ENCODE measurements at regions not wholly inside any gene's neighbourhood (a gene's known extent, or its start where the extent isn't known, plus 50 kb on each side); places are given as distances from the start of the nearest gene placed in this dataset.

DNA sequence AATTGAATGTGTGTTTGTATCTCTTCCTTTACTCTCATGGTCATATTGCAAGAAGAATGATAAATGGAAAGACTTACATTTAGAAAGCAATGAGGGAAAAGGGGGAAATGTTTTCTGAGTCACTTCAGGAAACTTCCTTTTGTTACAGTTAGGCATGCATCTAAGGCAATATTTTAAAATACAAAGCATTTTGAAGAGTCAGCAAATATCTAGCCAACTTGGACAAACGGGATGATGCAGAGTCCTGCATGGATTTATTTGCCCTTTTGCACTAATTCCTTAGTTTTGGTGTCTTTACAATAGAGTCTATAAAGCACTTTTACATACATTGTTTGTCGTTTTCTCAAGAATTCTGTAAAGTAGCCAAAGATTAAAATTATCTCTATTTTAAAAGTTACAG lies 286.2 kb upstream of the UBE2E2 start:
- H3K4me3 Mint-ChIP-seq = no peak overlapping the region
- no peaks in the 10 kb centered on the region for H3K36me3 Mint-ChIP-seq (ENCODE audit: low read depth)
- H3K27me3 Mint-ChIP-seq = no peaks in the 10 kb centered on the region
- H3K4me1 Mint-ChIP-seq (ENCODE audit: low read depth) = no peaks in the 10 kb centered on the region
- no peaks in the 10 kb centered on the region for H3K9me3 Mint-ChIP-seq
- no peak overlapping the region for H3K27ac Mint-ChIP-seq

DNA sequence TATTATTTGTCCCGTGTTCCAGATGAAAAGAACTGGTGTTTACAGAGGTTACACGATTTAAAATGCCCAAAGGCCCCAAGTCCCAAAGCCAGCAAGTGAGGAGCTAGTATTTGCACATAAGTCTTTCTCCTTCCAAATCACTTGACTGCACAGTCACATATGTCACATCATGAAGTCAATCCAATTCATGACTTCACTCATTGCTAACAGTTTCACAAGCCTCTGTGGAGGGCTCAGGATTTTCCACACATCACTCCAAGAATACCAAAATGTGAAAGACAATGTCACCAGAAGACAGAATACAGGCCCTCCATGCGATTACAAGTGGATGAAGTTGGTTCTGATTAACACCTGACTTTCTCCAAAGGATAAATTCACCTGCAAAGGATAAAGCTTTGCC lies 283.1 kb upstream of the UBE2E2 start:
- Mint-ChIP-seq H3K4me3 (no peak overlapping the region), H3K27me3 (no peaks in the 10 kb centered on the region), H3K4me1 (ENCODE audit: low read depth) (no peaks in the 10 kb centered on the region), H3K27ac (no peak overlapping the region), H3K36me3 (ENCODE audit: low read depth) (no peaks in the 10 kb centered on the region), H3K9me3 (no peaks in the 10 kb centered on the region)

DNA sequence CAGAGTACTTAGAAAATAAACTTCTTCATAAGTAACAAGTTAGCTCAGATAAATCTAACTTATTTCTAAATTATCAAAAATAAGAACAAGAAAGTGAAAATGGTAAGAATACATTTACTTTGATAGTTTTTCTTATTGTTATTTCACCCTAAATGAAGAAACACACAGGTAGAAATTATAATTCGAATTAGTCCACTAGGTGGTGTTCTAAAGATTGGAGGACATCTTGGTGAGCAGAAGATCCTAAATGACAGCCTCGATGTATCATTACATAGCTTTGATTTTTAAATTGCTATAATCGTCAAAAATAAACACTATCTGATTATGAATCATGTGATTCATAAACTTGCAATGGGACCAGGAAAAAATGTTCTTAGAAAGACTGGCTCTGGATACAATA lies 280.8 kb upstream of the UBE2E2 start:
- no peaks in the 10 kb centered on the region for H3K4me1 Mint-ChIP-seq (ENCODE audit: low read depth)
- no peaks in the 10 kb centered on the region for H3K27me3 Mint-ChIP-seq
- no peak overlapping the region for H3K27ac Mint-ChIP-seq
- no peaks in the 10 kb centered on the region for H3K36me3 Mint-ChIP-seq (ENCODE audit: low read depth)
- no peaks in the 10 kb centered on the region for H3K9me3 Mint-ChIP-seq
- H3K4me3 Mint-ChIP-seq = no peak overlapping the region

DNA sequence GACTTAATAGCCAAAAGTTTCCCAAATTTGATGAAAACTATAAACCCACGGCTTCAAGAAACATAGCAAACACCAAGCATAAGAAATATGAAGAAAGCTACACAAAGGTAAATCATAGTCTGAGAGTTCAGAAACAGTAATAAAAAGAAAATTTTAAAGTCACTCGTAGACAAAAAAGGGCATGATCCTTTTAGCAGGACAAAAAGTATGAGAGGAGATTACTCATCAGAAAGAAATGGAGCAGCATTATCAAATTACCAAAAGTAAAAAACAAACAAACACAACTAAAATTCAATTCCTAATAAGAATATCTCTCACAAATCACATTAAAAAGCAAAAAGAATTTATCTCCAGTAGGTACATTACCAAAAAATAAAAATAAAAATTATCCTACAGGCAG lies 279.4 kb upstream of the UBE2E2 start:
- Mint-ChIP-seq H3K27me3 (no peaks in the 10 kb centered on the region), H3K36me3 (ENCODE audit: low read depth) (no peaks in the 10 kb centered on the region), H3K4me1 (ENCODE audit: low read depth) (no peaks in the 10 kb centered on the region), H3K4me3 (no peak overlapping the region), H3K9me3 (no peaks in the 10 kb centered on the region), H3K27ac (no peak overlapping the region)

DNA sequence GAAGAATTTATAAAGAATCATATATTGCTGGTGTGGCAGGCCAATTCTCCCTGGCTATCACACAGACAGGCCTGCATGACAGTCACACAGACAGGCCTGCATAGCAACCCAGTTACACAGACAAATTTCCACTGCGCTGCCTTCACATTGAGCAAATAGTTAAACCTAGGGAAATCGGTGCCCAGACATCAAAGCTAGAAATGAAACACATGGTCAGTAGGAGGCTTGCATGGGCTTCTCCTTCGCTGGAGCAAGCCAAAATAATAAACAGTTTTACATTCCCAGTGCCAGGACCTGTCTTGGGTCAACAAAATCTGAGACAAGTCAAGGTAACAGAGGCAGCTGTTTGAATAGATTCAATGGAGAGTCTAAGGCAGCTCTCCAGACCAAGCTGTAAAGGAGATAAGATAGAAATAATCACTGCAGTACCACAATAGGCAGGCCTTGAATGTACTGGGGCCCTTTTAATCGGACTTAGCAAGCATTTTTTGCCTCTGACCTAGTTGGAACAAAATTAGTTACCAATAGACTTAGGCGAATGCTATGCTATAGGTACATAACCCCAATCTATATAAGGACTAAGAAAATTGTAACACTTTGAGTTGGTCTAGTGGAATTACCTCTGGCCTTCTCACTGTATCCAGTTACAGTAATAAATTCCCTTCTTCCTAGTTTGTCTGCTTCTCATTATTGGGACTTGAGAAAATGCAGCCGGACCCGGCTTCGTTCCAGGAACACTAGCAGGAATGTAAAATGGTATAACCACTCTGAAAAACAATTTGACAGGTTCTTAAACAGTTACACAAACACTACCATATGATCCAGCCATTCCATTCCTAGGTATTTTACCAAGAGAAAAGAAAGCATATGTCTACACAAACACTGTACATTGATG lies 274.7 kb upstream of the UBE2E2 start:
- H3K9me3 Mint-ChIP-seq = no peaks in the 10 kb centered on the region
- no peak overlapping the region for H3K27ac Mint-ChIP-seq
- no peaks in the 10 kb centered on the region for H3K36me3 Mint-ChIP-seq (ENCODE audit: low read depth)
- H3K27me3 Mint-ChIP-seq = no peaks in the 10 kb centered on the region
- no peak overlapping the region for H3K4me3 Mint-ChIP-seq
- no peaks in the 10 kb centered on the region for H3K4me1 Mint-ChIP-seq (ENCODE audit: low read depth)

DNA sequence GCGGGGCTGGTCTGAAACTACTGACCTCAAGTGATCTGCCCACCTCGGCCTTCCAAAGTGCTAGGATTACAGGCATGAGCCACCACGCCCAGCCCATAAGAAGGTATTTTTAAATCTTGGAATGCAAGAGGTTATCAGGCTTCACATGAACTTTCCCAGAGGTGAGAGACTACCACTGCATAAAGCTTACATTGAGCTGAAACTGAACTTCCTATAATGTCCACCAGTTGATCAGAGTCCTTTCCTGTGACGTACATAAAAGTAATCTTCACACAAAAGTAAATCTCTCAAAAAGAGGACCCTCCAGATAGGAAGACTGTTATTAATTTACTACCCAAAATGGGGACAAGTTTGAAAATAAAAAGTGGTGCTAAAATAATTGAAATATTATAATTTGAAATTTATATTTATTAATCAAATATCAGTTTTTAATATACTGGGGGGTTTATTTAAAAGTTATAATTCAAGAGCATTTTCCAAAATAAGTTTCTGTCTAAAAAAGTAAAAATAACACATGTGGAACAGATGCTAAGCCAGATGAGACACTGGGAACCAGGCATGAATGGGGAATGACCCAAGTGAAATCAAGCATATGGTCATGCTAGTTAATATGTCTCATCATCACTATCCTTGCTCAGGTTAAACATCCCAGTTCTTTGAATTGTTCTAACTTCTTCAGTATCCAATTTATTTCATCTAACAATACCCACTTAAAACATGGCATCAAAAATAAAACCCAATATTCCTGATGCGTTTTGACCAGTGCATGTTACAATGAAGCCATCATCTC lies 269.9 kb upstream of the UBE2E2 start:
- Mint-ChIP-seq H3K27me3 (no peaks in the 10 kb centered on the region), H3K9me3 (no peaks in the 10 kb centered on the region), H3K36me3 (ENCODE audit: low read depth) (no peaks in the 10 kb centered on the region), H3K27ac (no peak overlapping the region), H3K4me1 (ENCODE audit: low read depth) (no peaks in the 10 kb centered on the region), H3K4me3 (no peak overlapping the region)

DNA sequence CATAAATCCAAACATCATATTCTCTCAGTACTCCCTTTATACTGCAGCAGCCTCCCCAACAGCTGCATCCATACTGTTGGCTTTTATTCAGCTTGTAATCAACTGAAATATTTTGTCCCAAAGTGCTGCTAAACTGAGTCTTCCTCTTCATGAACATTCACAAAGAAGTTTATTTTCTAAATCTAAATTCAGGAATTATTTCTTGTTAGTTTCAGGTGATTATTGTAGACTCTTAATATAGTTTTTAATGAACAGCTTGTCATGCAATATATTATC lies 269.3 kb upstream of the UBE2E2 start:
- Mint-ChIP-seq H3K36me3 (ENCODE audit: low read depth) (no peaks in the 10 kb centered on the region), H3K9me3 (no peaks in the 10 kb centered on the region), H3K4me1 (ENCODE audit: low read depth) (no peaks in the 10 kb centered on the region), H3K27me3 (no peaks in the 10 kb centered on the region), H3K4me3 (no peak overlapping the region), H3K27ac (no peak overlapping the region)

DNA sequence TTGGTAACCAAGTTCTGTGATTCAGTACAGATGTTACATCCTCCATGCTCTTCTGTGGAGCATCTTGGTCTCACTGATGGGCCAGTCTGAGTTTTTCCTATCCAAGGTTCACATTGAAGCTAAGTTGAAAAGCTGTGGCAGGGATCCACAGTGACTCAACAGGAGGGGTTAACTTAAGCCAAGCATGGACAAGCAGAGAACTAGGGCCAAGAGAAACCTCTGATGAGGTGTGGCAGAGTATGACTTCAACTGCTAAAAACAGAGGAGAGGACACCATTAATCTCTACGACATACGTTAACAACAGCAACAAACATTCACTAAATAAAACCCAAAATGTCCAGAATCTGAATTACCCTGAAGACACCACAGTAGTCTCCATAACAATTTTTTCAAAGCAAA lies 268.1 kb upstream of the UBE2E2 start:
- no peak overlapping the region for H3K4me3 Mint-ChIP-seq
- H3K36me3 Mint-ChIP-seq (ENCODE audit: low read depth) = no peaks in the 10 kb centered on the region
- H3K4me1 Mint-ChIP-seq (ENCODE audit: low read depth) = no peaks in the 10 kb centered on the region
- no peak overlapping the region for H3K27ac Mint-ChIP-seq
- no peaks in the 10 kb centered on the region for H3K9me3 Mint-ChIP-seq
- H3K27me3 Mint-ChIP-seq = no peaks in the 10 kb centered on the region

DNA sequence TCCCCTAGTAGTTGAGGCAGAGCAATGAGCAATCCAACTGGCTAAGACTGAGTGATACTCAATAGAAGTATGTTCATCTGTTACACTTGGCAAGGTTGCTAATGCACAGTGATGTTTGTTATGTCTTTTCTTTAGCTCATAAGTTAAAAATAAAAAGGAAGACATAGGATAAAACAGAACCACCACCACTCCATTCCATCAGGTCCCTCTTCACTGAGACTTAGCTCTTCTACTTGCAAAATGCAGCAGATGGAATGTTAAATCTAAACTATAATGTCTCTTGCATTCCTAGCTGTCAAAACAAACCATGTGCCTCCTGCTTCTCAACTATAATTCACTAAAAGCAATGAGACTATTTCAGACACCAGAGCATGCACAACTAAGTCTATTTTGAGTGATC lies 265.6 kb upstream of the UBE2E2 start:
- no peaks in the 10 kb centered on the region for H3K9me3 Mint-ChIP-seq
- no peak overlapping the region for H3K27ac Mint-ChIP-seq
- no peak overlapping the region for H3K4me3 Mint-ChIP-seq
- H3K4me1 Mint-ChIP-seq (ENCODE audit: low read depth) = no peaks in the 10 kb centered on the region
- no peaks in the 10 kb centered on the region for H3K36me3 Mint-ChIP-seq (ENCODE audit: low read depth)
- H3K27me3 Mint-ChIP-seq = no peaks in the 10 kb centered on the region

DNA sequence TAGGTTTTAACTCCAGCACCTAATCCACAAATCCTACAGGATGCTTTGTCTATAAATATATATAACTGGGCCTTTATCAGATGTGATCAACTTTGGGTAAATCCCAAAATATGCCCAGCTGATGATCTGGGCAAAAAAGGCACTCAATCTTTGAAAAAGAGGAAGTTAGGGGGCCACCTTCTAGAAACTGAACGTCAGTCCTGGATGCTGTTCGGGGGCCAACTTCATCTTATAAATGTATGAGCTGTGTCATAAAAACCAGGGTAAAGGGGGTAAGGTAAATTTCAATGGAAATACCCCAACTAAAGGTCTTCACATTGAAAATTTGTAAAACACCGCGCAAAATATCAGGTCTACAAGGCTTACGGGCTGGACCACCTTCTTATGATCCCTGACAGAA lies 264.4 kb upstream of the UBE2E2 start:
- no peaks in the 10 kb centered on the region for H3K27me3 Mint-ChIP-seq
- H3K9me3 Mint-ChIP-seq = no peaks in the 10 kb centered on the region
- no peaks in the 10 kb centered on the region for H3K4me1 Mint-ChIP-seq (ENCODE audit: low read depth)
- H3K4me3 Mint-ChIP-seq = no peak overlapping the region
- no peaks in the 10 kb centered on the region for H3K36me3 Mint-ChIP-seq (ENCODE audit: low read depth)
- H3K27ac Mint-ChIP-seq = no peak overlapping the region

DNA sequence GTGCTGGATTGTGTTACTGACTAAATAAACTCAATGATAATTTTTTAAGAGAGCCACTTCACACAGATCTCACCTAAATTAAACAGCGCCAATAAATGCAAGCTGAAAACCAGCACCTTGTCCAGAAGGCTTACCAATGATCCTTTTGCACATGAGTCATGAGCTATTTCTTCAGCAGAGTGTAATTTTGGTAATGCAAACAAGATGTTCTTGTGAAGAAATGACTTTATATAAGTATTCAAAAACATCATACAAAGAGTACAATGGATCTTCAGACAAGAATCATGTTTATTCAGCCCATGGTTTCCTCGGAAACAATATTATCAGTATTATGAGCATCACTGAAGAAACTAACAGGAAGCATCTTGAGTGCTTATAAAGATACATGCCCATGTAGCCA lies 263.8 kb upstream of the UBE2E2 start:
- Mint-ChIP-seq H3K27me3 (no peaks in the 10 kb centered on the region), H3K4me1 (ENCODE audit: low read depth) (no peaks in the 10 kb centered on the region), H3K36me3 (ENCODE audit: low read depth) (no peaks in the 10 kb centered on the region), H3K9me3 (no peaks in the 10 kb centered on the region), H3K4me3 (no peak overlapping the region), H3K27ac (no peak overlapping the region)

DNA sequence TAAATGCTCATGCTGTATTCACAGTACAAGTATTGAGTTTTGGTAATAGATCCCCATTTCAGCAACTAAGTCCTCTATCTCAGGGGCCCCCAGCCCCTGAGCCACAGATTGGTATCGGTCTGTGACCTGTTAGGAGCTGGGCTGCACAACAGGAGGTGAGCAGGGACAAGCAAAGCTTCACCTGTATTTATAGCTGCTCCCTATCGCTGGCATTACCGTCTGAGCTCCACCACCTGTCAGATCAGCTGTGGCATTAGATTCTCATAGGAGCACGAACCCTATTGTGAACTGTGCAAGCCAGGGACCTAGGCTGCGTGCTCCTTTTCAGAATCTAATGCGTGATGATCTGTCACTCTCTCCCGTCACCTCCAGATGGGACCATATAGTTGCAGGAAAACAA lies 262.8 kb upstream of the UBE2E2 start:
- H3K27ac Mint-ChIP-seq = no peak overlapping the region

DNA sequence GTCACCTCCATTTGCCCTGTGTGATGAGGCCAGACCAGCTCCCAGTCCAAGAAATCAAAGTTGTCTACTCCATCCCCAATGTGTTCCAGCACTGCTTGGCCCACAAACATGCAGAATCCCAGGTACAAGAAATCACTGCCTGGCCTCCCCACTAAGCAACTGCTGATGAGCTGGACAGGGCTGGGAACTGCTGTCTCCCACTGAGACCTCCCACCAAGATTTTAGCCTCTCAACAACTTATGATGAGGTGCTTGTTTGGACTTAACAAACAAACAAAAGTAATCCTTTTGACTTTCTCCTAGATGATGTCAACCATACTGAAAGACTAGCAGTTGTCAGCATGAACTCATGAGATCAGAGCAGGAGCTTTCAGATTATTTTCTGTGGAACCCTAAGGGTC lies 260.1 kb upstream of the UBE2E2 start:
- Mint-ChIP-seq H3K36me3 (ENCODE audit: low read depth) (no peaks in the 10 kb centered on the region), H3K27ac (no peak overlapping the region), H3K4me3 (no peak overlapping the region), H3K4me1 (ENCODE audit: low read depth) (no peaks in the 10 kb centered on the region), H3K9me3 (no peaks in the 10 kb centered on the region), H3K27me3 (no peaks in the 10 kb centered on the region)

More for the DNA sequence above, 262.8 kb upstream of the UBE2E2 start:
- Mint-ChIP-seq H3K9me3 (no peaks in the 10 kb centered on the region), H3K4me1 (ENCODE audit: low read depth) (no peaks in the 10 kb centered on the region), H3K4me3 (no peak overlapping the region), H3K36me3 (ENCODE audit: low read depth) (no peaks in the 10 kb centered on the region), H3K27me3 (no peaks in the 10 kb centered on the region)

DNA sequence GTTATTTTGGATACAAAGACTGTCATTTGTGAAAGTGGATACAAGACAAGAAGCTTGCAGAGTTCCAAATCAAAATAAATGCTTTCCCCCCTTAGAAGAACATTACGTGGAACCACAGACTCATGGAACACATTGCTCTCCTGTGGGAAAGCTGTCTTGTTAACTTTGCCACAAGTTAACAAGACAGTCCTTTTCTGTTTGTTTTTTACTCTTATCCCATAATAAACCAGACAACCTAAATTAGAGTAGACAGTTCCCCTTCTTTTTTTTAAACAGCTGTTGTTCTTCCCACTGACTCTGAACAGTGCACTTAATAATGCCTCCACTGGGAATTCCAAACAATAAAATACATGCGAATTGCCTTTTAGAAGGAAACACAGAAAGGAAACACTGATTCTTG lies 255.3 kb upstream of the UBE2E2 start:
- H3K27me3 Mint-ChIP-seq = no peaks in the 10 kb centered on the region
- no peak overlapping the region for H3K27ac Mint-ChIP-seq
- H3K9me3 Mint-ChIP-seq = peaks cover under 1% of the 10 kb centered on the region
- no peak overlapping the region for H3K4me3 Mint-ChIP-seq
- H3K4me1 Mint-ChIP-seq (ENCODE audit: low read depth) = no peaks in the 10 kb centered on the region
- no peaks in the 10 kb centered on the region for H3K36me3 Mint-ChIP-seq (ENCODE audit: low read depth)

DNA sequence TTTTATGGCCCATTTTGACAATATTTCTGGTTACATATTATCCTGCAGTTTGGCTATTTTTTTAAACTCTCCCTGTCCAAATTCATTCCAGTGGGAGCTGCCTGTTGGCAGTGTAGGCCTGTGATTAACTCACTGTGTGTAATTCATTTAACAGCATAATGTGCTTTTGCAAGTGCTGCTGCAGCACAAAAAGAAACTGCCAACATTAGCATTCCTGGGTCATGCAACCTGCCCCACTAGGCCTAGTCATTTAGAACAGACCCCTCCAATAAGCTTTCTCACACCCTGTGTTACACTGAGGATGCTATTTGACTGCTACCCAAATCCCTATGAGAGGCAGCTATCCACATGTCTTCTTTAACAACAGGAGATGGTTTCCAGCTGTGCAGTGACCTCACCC lies 251.2 kb upstream of the UBE2E2 start:
- Mint-ChIP-seq H3K27ac (no peak overlapping the region), H3K9me3 (peaks cover 4% of the 10 kb centered on the region), H3K36me3 (ENCODE audit: low read depth) (no peaks in the 10 kb centered on the region), H3K4me1 (ENCODE audit: low read depth) (no peaks in the 10 kb centered on the region), H3K4me3 (no peak overlapping the region), H3K27me3 (no peaks in the 10 kb centered on the region)

DNA sequence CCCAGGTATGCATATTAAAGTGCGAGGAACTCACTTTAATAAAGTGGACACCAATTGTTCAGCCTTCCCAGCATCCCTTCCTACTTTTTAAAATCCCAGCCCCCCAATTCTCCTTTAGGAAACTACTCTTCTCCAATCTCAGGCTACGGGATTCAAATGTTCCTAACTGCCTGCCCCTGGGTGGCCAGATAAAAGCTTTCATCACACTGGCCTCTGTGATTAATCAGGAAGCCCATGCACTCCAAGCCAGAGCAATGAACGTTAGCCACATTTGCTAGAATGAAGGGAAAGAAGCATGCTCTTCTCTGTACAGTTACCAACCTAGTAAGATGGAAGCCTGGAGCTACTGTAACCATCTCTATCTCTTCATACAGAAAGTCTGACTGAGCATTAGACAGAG lies 250.3 kb upstream of the UBE2E2 start:
- H3K27me3 Mint-ChIP-seq = no peaks in the 10 kb centered on the region
- H3K9me3 Mint-ChIP-seq = peaks cover 4% of the 10 kb centered on the region
- H3K4me3 Mint-ChIP-seq = no peak overlapping the region
- H3K27ac Mint-ChIP-seq = no peak overlapping the region
- no peaks in the 10 kb centered on the region for H3K36me3 Mint-ChIP-seq (ENCODE audit: low read depth)
- no peaks in the 10 kb centered on the region for H3K4me1 Mint-ChIP-seq (ENCODE audit: low read depth)
